Right atrium auricular region (tissue), 2 donors: ENCODE measurements at regions not wholly inside any gene's neighbourhood (a gene's known extent, or its start where the extent isn't known, plus 50 kb on each side); places are given as distances from the start of the nearest gene placed in this dataset.

Experiments used
- DNase-seq: peaks from one replicate; pipeline ENCODE4 v3.0.0-alpha.2; 2019; ENCODE audit warnings: low spot score
- H3K27ac ChIP-seq, 2 donors: fragments of 200-600 bp; sonication (generic); 1 replicate in 1 of 2; 2 replicates in 1 of 2; pipeline ENCODE4 v1.5.1; 2016 to 2019
- H3K27me3 ChIP-seq, 2 donors: fragments of 200-600 bp; sonication (generic); one replicate each; pipeline versions ENCODE4 v1.5.1 to v1.6.0; 2017 to 2019
- H3K36me3 ChIP-seq: fragments of 200-600 bp; sonication (generic); one replicate; pipeline ENCODE4 v1.5.1; 2016
- H3K4me1 ChIP-seq, 2 donors: fragments of 200-600 bp; sonication (generic); one replicate each; pipeline versions ENCODE4 v1.5.1 to v1.6.0; 2017 to 2019
- H3K4me3 ChIP-seq, 2 donors: fragments of 200-600 bp; sonication (generic); 1 replicate in 1 of 2; 2 replicates in 1 of 2; pipeline ENCODE4 v1.5.1; 2017 to 2019; ENCODE audit warnings: mild to moderate bottlenecking in 1 of 2, moderate library complexity in 1 of 2
- H3K9me3 ChIP-seq, 2 donors: fragments of 200-600 bp; sonication (generic); one replicate each; pipeline ENCODE4 v1.5.1; 2019
- CTCF ChIP-seq, 2 donors: fragments of 200-600 bp; sonication (generic); IDR thresholded peaks; one replicate each; pipeline ENCODE4 v1.5.1; 2019; ENCODE audit warnings: antibody characterized with exemption in 2 of 2

- peak; percentile 11 for DNase-seq
- H3K36me3 ChIP-seq, result no peaks in the 10 kb centered on the region
- no peaks in the 10 kb centered on the region for H3K4me1 ChIP-seq
- H3K27me3 ChIP-seq, result no peaks in the 10 kb centered on the region
- no peak overlapping the region for H3K27ac ChIP-seq
- H3K4me3 ChIP-seq, result no peak overlapping the region
- no peak for TF ChIP-seq CTCF (IDR thresholded peaks at IDR 0.05)
- H3K9me3 ChIP-seq, result no peaks in the 10 kb centered on the region
Observed at GRCh38 chr15:31513178-31513577, 186.5 kb downstream of the KLF13 start.

GRCh38 chr15:31516440-31516839, 189.8 kb downstream of the KLF13 start:
- DNase-seq, result no peak

GRCh38 chr15:31516874-31517273, 190.2 kb downstream of the KLF13 start:
- peak; percentile 30 for DNase-seq

More at GRCh38 chr15:31516440-31516839, 189.8 kb downstream of the KLF13 start:
- no peaks in the 10 kb centered on the region for H3K36me3 ChIP-seq
- H3K4me1 ChIP-seq, result no peaks in the 10 kb centered on the region
- no peak overlapping the region for H3K4me3 ChIP-seq
- H3K27ac ChIP-seq, result no peak overlapping the region
- no peaks in the 10 kb centered on the region for H3K27me3 ChIP-seq
- H3K9me3 ChIP-seq, result no peaks in the 10 kb centered on the region
- no peak for TF ChIP-seq CTCF (IDR thresholded peaks at IDR 0.05)

GRCh38 chr15:31517711-31518110, 191.1 kb downstream of the KLF13 start:
- peak; percentile 36 for DNase-seq
- no peak for TF ChIP-seq CTCF (IDR thresholded peaks at IDR 0.05)
- Histone ChIP-seq H3K36me3 (no peaks in the 10 kb centered on the region), H3K4me3 (no peak overlapping the region), H3K9me3 (no peaks in the 10 kb centered on the region), H3K4me1 (no peaks in the 10 kb centered on the region), H3K27me3 (no peaks in the 10 kb centered on the region), H3K27ac (no peak overlapping the region)

More at GRCh38 chr15:31516874-31517273, 190.2 kb downstream of the KLF13 start:
- H3K9me3 ChIP-seq, result no peaks in the 10 kb centered on the region
- no peak overlapping the region for H3K4me3 ChIP-seq
- H3K36me3 ChIP-seq, result no peaks in the 10 kb centered on the region
- no peaks in the 10 kb centered on the region for H3K4me1 ChIP-seq
- TF ChIP-seq CTCF (IDR thresholded peaks at IDR 0.05), result no peak
- no peaks in the 10 kb centered on the region for H3K27me3 ChIP-seq
- no peak overlapping the region for H3K27ac ChIP-seq

GRCh38 chr15:31522028-31522427, 195.4 kb downstream of the KLF13 start:
- Histone ChIP-seq H3K4me3 (no peak overlapping the region), H3K27me3 (no peaks in the 10 kb centered on the region), H3K36me3 (peaks cover 5% of the 10 kb centered on the region), H3K27ac (no peak overlapping the region), H3K9me3 (no peaks in the 10 kb centered on the region), H3K4me1 (no peaks in the 10 kb centered on the region)
- DNase-seq, result peak; percentile 28
- no peak for TF ChIP-seq CTCF (IDR thresholded peaks at IDR 0.05)

GRCh38 chr15:31523027-31523654, 196.5 kb downstream of the KLF13 start:
- TF ChIP-seq CTCF (IDR thresholded peaks at IDR 0.05), result no peak

More at GRCh38 chr15:31523027-31523654, 196.5 kb downstream of the KLF13 start:
- peak; percentile 55 for DNase-seq
- Histone ChIP-seq H3K4me3 (no peak overlapping the region), H3K27me3 (no peaks in the 10 kb centered on the region), H3K36me3 (peaks cover 5% of the 10 kb centered on the region), H3K27ac (no peak overlapping the region), H3K9me3 (no peaks in the 10 kb centered on the region), H3K4me1 (no peaks in the 10 kb centered on the region)
